ENCODE measurements at regions not wholly inside any gene's neighbourhood (a gene's known extent, or its start where the extent isn't known, plus 50 kb on each side); places are given as distances from the start of the nearest gene placed in this dataset.

DNA sequence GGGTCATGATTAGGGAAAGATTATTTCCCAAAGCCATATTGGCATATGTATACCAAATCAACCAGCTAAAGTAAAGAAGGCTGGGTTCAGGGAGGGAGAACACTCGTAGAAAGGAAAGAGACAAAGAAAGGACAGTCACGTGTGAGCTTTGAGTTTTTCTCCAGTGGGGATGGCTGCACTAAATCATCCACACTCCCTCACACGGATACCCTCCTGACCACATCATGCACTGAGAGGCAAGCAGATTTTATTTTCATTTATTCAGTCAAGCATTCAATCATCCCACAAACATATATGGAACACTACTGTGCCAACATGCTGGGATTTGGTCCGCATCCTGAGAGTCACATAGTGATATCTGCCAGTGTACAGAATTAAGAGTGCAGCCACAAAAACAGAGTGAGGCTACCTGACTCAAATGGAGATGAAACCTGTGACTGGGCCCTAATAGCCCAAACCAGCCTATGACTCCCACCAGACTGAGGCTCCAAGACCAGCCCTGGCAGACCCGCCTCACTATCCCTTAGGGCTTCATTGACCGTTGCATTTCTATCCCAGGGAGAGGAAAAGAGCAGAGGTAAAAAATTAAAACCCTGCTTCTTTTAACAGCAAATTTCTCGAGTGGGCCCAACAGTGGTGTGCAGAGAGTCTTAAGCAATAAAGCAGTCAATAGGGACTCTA is 155.9 kb downstream of the BARHL2 start:
- TF ChIP-seq, protein P1, sequence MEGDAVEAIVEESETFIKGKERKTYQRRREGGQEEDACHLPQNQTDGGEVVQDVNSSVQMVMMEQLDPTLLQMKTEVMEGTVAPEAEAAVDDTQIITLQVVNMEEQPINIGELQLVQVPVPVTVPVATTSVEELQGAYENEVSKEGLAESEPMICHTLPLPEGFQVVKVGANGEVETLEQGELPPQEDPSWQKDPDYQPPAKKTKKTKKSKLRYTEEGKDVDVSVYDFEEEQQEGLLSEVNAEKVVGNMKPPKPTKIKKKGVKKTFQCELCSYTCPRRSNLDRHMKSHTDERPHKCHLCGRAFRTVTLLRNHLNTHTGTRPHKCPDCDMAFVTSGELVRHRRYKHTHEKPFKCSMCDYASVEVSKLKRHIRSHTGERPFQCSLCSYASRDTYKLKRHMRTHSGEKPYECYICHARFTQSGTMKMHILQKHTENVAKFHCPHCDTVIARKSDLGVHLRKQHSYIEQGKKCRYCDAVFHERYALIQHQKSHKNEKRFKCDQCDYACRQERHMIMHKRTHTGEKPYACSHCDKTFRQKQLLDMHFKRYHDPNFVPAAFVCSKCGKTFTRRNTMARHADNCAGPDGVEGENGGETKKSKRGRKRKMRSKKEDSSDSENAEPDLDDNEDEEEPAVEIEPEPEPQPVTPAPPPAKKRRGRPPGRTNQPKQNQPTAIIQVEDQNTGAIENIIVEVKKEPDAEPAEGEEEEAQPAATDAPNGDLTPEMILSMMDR (IDR thresholded peaks at IDR 0.05), result no peak
- no peak for TF ChIP-seq POLR2A (IDR thresholded peaks at IDR 0.05)
- no peak for TF ChIP-seq EP300 (IDR thresholded peaks at IDR 0.05; ENCODE audit: low read depth)

Data from transverse colon (tissue), 3 donors.